Astrocyte (in vitro differentiated cells and primary cell): ENCODE measurements at regions not wholly inside any gene's neighbourhood (a gene's known extent, or its start where the extent isn't known, plus 50 kb on each side); places are given as distances from the start of the nearest gene placed in this dataset.
A peak's percentile ranks its signal among the peaks of the same experiment; 100 is the strongest.

Experiments used
- DNase-seq: peaks from one replicate; pipeline ENCODE4 v3.0.0-alpha.2; 2010; ENCODE audit warnings: low read depth
- FAIRE-seq: peaks from 2 replicates; lab custom pipeline; 2011; peaks lifted over from hg19 to GRCh38; lab: Jason Lieb, UNC
- H2AFZ ChIP-seq: 2 replicates; pipeline ENCODE4 v1.6.0; 2012; ENCODE audit warnings: low read depth, low read length, inconsistent platforms
- H3K27ac ChIP-seq: 2 replicates; pipeline ENCODE4 v1.5.1; 2011; ENCODE audit warnings: low read depth, low read length, inconsistent platforms
- H3K27me3 ChIP-seq: 2 replicates; pipeline ENCODE4 v1.6.0; 2011; ENCODE audit warnings: low read length, inconsistent platforms; ENCODE audit not compliant: insufficient read depth
- H3K36me3 ChIP-seq: 2 replicates; pipeline ENCODE4 v1.5.1; 2011; ENCODE audit warnings: low read length, inconsistent platforms; ENCODE audit not compliant: insufficient read depth
- H3K4me1 ChIP-seq: 2 replicates; pipeline ENCODE4 v1.5.1; 2011; ENCODE audit warnings: low read length, inconsistent platforms; ENCODE audit not compliant: insufficient read depth
- H3K4me2 ChIP-seq: 2 replicates; pipeline ENCODE4 v1.6.0; 2012; ENCODE audit warnings: low read length, inconsistent platforms
- H3K4me3 ChIP-seq: 2 replicates; pipeline ENCODE4 v1.5.1; 2011; ENCODE audit warnings: low read depth, mild to moderate bottlenecking, low read length, inconsistent platforms; ENCODE audit not compliant: insufficient read depth
- H3K79me2 ChIP-seq: 2 replicates; pipeline ENCODE4 v1.6.0; 2012; ENCODE audit warnings: mild to moderate bottlenecking, low read length, inconsistent platforms; ENCODE audit not compliant: insufficient read depth
- H3K9ac ChIP-seq: 2 replicates; pipeline ENCODE4 v1.6.0; 2012; ENCODE audit warnings: mild to moderate bottlenecking, low read length, inconsistent platforms
- H3K9me3 ChIP-seq: 2 replicates; pipeline ENCODE4 v1.5.1; 2012; ENCODE audit warnings: low read depth, mild to moderate bottlenecking, low read length, inconsistent platforms; ENCODE audit not compliant: insufficient read depth
- H4K20me1 ChIP-seq: 2 replicates; pipeline ENCODE4 v1.6.0; 2012; ENCODE audit warnings: low read length, inconsistent platforms; ENCODE audit not compliant: insufficient read depth
- H3K27ac Mint-ChIP-seq: one replicate; pipeline ENCODE4 v1.8.0; 2021; ENCODE audit warnings: mild to moderate bottlenecking, mixed read lengths; ENCODE audit not compliant: unreplicated experiment
- H3K27me3 Mint-ChIP-seq: one replicate; pipeline ENCODE4 v1.8.0; 2021; ENCODE audit warnings: low read depth, mixed read lengths; ENCODE audit not compliant: unreplicated experiment
- H3K36me3 Mint-ChIP-seq: one replicate; pipeline ENCODE4 v1.8.0; 2021; ENCODE audit warnings: low read depth, mixed read lengths; ENCODE audit not compliant: unreplicated experiment
- H3K4me1 Mint-ChIP-seq: one replicate; pipeline ENCODE4 v1.8.0; 2021; ENCODE audit warnings: low read depth, mixed read lengths; ENCODE audit not compliant: unreplicated experiment
- H3K4me3 Mint-ChIP-seq: one replicate; pipeline ENCODE4 v1.8.0; 2021; ENCODE audit warnings: mild to moderate bottlenecking, moderate library complexity, mixed read lengths; ENCODE audit not compliant: unreplicated experiment
- H3K9me3 Mint-ChIP-seq: one replicate; pipeline ENCODE4 v1.8.0; 2021; ENCODE audit warnings: mild to moderate bottlenecking, mixed read lengths; ENCODE audit not compliant: unreplicated experiment
- EZH2 ChIP-seq: IDR thresholded peaks from 2 replicates; pipeline ENCODE4 v1.6.1; 2012; ENCODE audit warnings: mild to moderate bottlenecking, low read length, inconsistent platforms; ENCODE audit not compliant: insufficient read depth
- TF ChIP-seq, protein P1 (sequence below): IDR thresholded peaks from 2 replicates; pipeline ENCODE4 v1.5.1; 2011; ENCODE audit warnings: low read depth, mild to moderate bottlenecking, inconsistent platforms, low read length, moderate library complexity; ENCODE audit not compliant: insufficient read depth

DNA sequence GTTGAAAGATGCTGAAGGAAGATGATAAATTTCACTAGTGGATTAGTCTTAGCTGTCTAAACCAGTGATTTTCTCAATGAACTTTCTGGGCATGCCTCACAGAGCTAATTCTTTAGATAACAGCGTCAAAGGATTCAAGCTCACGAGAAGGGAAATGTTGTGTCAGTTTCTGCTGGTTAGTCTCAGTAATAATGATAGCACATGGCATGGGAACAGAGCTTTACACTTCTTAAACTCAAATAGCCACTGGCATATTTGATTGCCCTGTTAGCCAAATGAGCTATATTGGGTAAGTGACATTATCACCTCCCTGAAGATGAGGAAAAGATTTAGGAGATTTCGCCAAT, 139.3 kb upstream of the NR3C1 start:
- H3K9me3 ChIP-seq: no peaks in the 10 kb centered on the region
- H3K9me3 Mint-ChIP-seq: peaks cover 6% of the 10 kb centered on the region
- H3K36me3 ChIP-seq: no peaks in the 10 kb centered on the region
- DNase-seq (peak; percentile 71), FAIRE-seq (no peak)
- no peak overlapping the region for H2AFZ ChIP-seq
- H3K9ac ChIP-seq: no peak overlapping the region
- no peaks in the 10 kb centered on the region for H3K27me3 Mint-ChIP-seq
- no peaks in the 10 kb centered on the region for H3K27me3 ChIP-seq
- H4K20me1 ChIP-seq: no peaks in the 10 kb centered on the region
- H3K27ac Mint-ChIP-seq: no peak overlapping the region
- peak overlapping the region; percentile 1 for H3K27ac ChIP-seq
- H3K4me1 ChIP-seq: peaks cover 17% of the 10 kb centered on the region
- peaks cover 19% of the 10 kb centered on the region for H3K4me1 Mint-ChIP-seq
- no peak overlapping the region for H3K4me3 Mint-ChIP-seq
- no peak overlapping the region for H3K4me2 ChIP-seq
- TF ChIP-seq, protein P1, sequence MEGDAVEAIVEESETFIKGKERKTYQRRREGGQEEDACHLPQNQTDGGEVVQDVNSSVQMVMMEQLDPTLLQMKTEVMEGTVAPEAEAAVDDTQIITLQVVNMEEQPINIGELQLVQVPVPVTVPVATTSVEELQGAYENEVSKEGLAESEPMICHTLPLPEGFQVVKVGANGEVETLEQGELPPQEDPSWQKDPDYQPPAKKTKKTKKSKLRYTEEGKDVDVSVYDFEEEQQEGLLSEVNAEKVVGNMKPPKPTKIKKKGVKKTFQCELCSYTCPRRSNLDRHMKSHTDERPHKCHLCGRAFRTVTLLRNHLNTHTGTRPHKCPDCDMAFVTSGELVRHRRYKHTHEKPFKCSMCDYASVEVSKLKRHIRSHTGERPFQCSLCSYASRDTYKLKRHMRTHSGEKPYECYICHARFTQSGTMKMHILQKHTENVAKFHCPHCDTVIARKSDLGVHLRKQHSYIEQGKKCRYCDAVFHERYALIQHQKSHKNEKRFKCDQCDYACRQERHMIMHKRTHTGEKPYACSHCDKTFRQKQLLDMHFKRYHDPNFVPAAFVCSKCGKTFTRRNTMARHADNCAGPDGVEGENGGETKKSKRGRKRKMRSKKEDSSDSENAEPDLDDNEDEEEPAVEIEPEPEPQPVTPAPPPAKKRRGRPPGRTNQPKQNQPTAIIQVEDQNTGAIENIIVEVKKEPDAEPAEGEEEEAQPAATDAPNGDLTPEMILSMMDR: no peak
- TF ChIP-seq EZH2: no peak
- H3K36me3 Mint-ChIP-seq: no peaks in the 10 kb centered on the region
- H3K4me3 ChIP-seq: no peak overlapping the region
- no peaks in the 10 kb centered on the region for H3K79me2 ChIP-seq

DNA sequence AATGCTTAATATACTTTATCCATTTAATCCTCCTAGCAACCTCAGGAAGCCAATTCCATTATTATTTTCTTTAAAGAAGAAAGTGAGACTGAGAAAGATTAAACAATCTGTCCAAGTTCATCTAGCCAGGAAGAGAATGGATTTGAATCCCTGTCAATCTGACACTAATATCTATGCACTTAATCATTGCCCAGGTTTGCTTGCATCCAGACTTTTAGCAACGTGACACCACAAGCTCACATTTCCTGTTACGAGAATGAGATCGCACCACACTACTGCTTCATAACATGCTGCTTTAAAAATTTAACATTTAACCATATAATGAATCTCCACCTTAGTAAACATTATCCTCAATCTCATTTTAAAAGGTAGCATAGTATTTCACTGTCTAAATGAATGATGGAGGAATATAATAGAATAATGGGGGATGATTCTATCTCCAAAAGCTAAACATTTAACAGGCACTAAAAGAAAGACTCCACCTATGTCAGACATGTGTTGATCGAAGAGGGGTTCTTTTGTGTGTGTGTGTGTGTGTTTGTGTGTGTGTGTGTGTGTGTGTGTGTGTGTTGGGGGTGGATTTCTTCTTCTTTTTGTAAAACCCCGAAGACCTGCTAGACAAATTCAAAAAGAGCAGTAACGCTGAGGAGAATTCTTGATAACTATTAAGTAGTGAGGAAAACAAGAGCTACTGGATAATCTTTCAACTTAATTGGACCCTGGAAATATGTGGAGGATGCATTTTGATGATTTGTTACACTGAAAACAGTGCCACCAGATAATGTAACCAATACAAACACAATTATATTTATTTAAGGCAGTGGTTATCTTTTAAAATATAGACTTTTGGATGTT, 138.7 kb upstream of the NR3C1 start:
- H3K79me2 ChIP-seq: no peaks in the 10 kb centered on the region
- peak overlapping the region; percentile 28 for H2AFZ ChIP-seq
- H3K4me1 ChIP-seq: peaks cover 18% of the 10 kb centered on the region
- FAIRE-seq (no peak), DNase-seq (peak; percentile 45)
- Mint-ChIP-seq H3K4me3 (no peak overlapping the region), H3K4me1 (peaks cover 19% of the 10 kb centered on the region), H3K9me3 (peaks cover 3% of the 10 kb centered on the region), H3K27ac (peak overlapping the region; percentile 20), H3K27me3 (no peaks in the 10 kb centered on the region), H3K36me3 (no peaks in the 10 kb centered on the region)
- H3K4me3 ChIP-seq: no peak overlapping the region
- no peak overlapping the region for H3K9ac ChIP-seq
- TF ChIP-seq, protein P1: no peak
- no peak overlapping the region for H3K27ac ChIP-seq
- H3K4me2 ChIP-seq: peak overlapping the region; percentile 25
- H3K27me3 ChIP-seq: no peaks in the 10 kb centered on the region
- no peaks in the 10 kb centered on the region for H3K36me3 ChIP-seq
- no peaks in the 10 kb centered on the region for H3K9me3 ChIP-seq
- H4K20me1 ChIP-seq: no peaks in the 10 kb centered on the region

DNA sequence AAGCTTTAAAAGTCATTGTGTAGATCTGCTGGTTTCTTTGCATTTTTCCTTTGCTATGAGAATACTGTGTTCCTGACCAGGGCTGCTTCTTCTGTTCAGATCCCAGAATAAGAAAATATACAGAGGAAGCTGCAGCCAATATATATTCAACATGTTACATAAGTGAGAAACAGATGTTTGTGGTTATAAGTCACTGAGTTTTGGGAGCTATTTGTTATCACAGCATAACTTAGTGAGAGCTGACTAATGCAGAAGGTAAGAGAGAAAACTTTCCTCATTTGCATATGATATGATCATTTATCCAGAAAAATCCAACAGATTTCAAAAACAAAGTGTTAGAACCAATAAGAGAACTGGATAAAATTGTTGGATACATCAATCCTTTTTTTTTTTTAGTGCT, 136.3 kb upstream of the NR3C1 start:
- FAIRE-seq: no peak
- Histone ChIP-seq H3K4me3 (no peak overlapping the region), H3K4me2 (no peak overlapping the region), H3K27ac (no peak overlapping the region), H3K9ac (no peak overlapping the region), H3K9me3 (no peaks in the 10 kb centered on the region), H2AFZ (no peak overlapping the region), H3K27me3 (no peaks in the 10 kb centered on the region), H3K4me1 (peaks cover 34% of the 10 kb centered on the region), H4K20me1 (no peaks in the 10 kb centered on the region), H3K79me2 (no peaks in the 10 kb centered on the region), H3K36me3 (no peaks in the 10 kb centered on the region)
- H3K27me3 Mint-ChIP-seq: no peaks in the 10 kb centered on the region
- no peak for DNase-seq
- no peak for TF ChIP-seq EZH2
- TF ChIP-seq, protein P1: no peak
- H3K4me3 Mint-ChIP-seq: no peak overlapping the region
- no peak overlapping the region for H3K27ac Mint-ChIP-seq
- peaks cover 29% of the 10 kb centered on the region for H3K4me1 Mint-ChIP-seq
- no peaks in the 10 kb centered on the region for H3K36me3 Mint-ChIP-seq
- H3K9me3 Mint-ChIP-seq: peaks cover 3% of the 10 kb centered on the region
